HL-60 (cell line): ENCODE measurements at regions not wholly inside any gene's neighbourhood (a gene's known extent, or its start where the extent isn't known, plus 50 kb on each side); places are given as distances from the start of the nearest gene placed in this dataset.

ENCODE experiments used
- DNase-seq, 2 experiments: peaks; one replicate each; pipeline ENCODE4 v3.0.0-alpha.2; 2010 to 2020; ENCODE audit warnings: low read depth in 1 of 2, low spot score in 1 of 2
- H3K27ac ChIP-seq: fragments of 250-450 bp; sonication (Bioruptor Pico); replicated peaks from 2 replicates; pipeline ENCODE4 v1.5.1; 2020; ENCODE audit warnings: mild to moderate bottlenecking, moderate library complexity
- H3K27me3 ChIP-seq: fragments of 250-450 bp; sonication (Bioruptor Pico); 2 replicates; pipeline ENCODE4 v1.5.1; 2021; ENCODE audit warnings: mild to moderate bottlenecking, moderate library complexity; ENCODE audit not compliant: insufficient read depth, poor library complexity, severe bottlenecking
- H3K4me3 ChIP-seq: replicated peaks from 2 replicates; pipeline ENCODE4 v1.5.1; 2011; ENCODE audit warnings: mild to moderate bottlenecking, control low read depth, low read length; ENCODE audit not compliant: insufficient read depth
- GABPA ChIP-seq: IDR thresholded peaks from 2 replicates; pipeline ENCODE4 v1.6.1; 2012; ENCODE audit warnings: low read depth
- POLR2AphosphoS5 ChIP-seq: IDR thresholded peaks from 2 replicates; pipeline ENCODE4 v1.6.1; 2012; ENCODE audit warnings: low read depth
- SPI1 ChIP-seq: IDR thresholded peaks from 2 replicates; pipeline ENCODE4 v1.6.1; 2012; ENCODE audit warnings: low read depth, mild to moderate bottlenecking, borderline replicate concordance
- TF ChIP-seq, protein P1 (sequence below): IDR thresholded peaks from 2 replicates; pipeline ENCODE4 v1.6.1; 2012; ENCODE audit warnings: low read depth; ENCODE audit not compliant: insufficient replicate concordance
- TF ChIP-seq, protein P2 (sequence below): IDR thresholded peaks from one replicate; pipeline ENCODE4 v1.5.1; 2011; ENCODE audit warnings: low read length, control low read depth, inconsistent platforms; ENCODE audit not compliant: insufficient read depth

GRCh38 chr4:112860830-112861690 is 188.4 kb upstream of the ANK2 start:
- no peak overlapping the region for H3K4me3 ChIP-seq
- H3K27me3 ChIP-seq: no peaks in the 10 kb centered on the region
- DNase-seq: no peak
- TF ChIP-seq, protein P1, sequence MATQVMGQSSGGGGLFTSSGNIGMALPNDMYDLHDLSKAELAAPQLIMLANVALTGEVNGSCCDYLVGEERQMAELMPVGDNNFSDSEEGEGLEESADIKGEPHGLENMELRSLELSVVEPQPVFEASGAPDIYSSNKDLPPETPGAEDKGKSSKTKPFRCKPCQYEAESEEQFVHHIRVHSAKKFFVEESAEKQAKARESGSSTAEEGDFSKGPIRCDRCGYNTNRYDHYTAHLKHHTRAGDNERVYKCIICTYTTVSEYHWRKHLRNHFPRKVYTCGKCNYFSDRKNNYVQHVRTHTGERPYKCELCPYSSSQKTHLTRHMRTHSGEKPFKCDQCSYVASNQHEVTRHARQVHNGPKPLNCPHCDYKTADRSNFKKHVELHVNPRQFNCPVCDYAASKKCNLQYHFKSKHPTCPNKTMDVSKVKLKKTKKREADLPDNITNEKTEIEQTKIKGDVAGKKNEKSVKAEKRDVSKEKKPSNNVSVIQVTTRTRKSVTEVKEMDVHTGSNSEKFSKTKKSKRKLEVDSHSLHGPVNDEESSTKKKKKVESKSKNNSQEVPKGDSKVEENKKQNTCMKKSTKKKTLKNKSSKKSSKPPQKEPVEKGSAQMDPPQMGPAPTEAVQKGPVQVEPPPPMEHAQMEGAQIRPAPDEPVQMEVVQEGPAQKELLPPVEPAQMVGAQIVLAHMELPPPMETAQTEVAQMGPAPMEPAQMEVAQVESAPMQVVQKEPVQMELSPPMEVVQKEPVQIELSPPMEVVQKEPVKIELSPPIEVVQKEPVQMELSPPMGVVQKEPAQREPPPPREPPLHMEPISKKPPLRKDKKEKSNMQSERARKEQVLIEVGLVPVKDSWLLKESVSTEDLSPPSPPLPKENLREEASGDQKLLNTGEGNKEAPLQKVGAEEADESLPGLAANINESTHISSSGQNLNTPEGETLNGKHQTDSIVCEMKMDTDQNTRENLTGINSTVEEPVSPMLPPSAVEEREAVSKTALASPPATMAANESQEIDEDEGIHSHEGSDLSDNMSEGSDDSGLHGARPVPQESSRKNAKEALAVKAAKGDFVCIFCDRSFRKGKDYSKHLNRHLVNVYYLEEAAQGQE: no peak
- TF ChIP-seq, protein P2, sequence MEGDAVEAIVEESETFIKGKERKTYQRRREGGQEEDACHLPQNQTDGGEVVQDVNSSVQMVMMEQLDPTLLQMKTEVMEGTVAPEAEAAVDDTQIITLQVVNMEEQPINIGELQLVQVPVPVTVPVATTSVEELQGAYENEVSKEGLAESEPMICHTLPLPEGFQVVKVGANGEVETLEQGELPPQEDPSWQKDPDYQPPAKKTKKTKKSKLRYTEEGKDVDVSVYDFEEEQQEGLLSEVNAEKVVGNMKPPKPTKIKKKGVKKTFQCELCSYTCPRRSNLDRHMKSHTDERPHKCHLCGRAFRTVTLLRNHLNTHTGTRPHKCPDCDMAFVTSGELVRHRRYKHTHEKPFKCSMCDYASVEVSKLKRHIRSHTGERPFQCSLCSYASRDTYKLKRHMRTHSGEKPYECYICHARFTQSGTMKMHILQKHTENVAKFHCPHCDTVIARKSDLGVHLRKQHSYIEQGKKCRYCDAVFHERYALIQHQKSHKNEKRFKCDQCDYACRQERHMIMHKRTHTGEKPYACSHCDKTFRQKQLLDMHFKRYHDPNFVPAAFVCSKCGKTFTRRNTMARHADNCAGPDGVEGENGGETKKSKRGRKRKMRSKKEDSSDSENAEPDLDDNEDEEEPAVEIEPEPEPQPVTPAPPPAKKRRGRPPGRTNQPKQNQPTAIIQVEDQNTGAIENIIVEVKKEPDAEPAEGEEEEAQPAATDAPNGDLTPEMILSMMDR: no peak
- no peak for TF ChIP-seq POLR2AphosphoS5
- no peak for TF ChIP-seq GABPA
- no peak for TF ChIP-seq SPI1
- H3K27ac ChIP-seq: no peak overlapping the region

- no peaks in the 10 kb centered on the region for H3K27me3 ChIP-seq
- DNase-seq: no peak
- no peak overlapping the region for H3K4me3 ChIP-seq
- no peak overlapping the region for H3K27ac ChIP-seq
- TF ChIP-seq, protein P1: no peak
- TF ChIP-seq POLR2AphosphoS5: no peak
- no peak for TF ChIP-seq GABPA
- no peak for TF ChIP-seq SPI1
- TF ChIP-seq, protein P2: no peak
These were observed 187.5 kb upstream of the ANK2 start for GRCh38 chr4:112861691-112862674.

GRCh38 chr4:112865443-112865842 is 184.0 kb upstream of the ANK2 start:
- H3K27me3 ChIP-seq: no peaks in the 10 kb centered on the region
- TF ChIP-seq, protein P1: no peak
- TF ChIP-seq POLR2AphosphoS5: no peak
- no peak for TF ChIP-seq SPI1
- no peak for TF ChIP-seq GABPA
- TF ChIP-seq, protein P2: no peak
- H3K4me3 ChIP-seq: no peak overlapping the region
- H3K27ac ChIP-seq: no peak overlapping the region
- DNase-seq: no peak
